SK-N-SH (cell line): ENCODE measurements at regions not wholly inside any gene's neighbourhood (a gene's known extent, or its start where the extent isn't known, plus 50 kb on each side); places are given as distances from the start of the nearest gene placed in this dataset.

Experiments
- CTCF ChIA-PET: fragments of 300-600, 350-600 bp; formaldehyde crosslinking; extraction: SDS; loops from one replicate; lab custom pipeline; 2021; lab: Yijun Ruan, JAX
- POLR2A ChIA-PET: fragments of 350-600 bp; sonication (Branson Sonifier 250); formaldehyde crosslinking; extraction: SDS; loops from one replicate; lab custom pipeline; 2020; ENCODE audit warnings: antibody characterized with exemption, inconsistent platforms; lab: Yijun Ruan, JAX
- DNase-seq: peaks from one replicate; pipeline ENCODE4 v3.0.0; 2012
- H2AFZ ChIP-seq: fragments of 200-600 bp; sonication (generic); 2 replicates; pipeline ENCODE4 v1.8.1; 2016; ENCODE audit warnings: antibody characterized with exemption, mild to moderate bottlenecking, low read depth
- H3F3A ChIP-seq: fragments of 200-600 bp; sonication (generic); replicated peaks from 2 replicates; pipeline ENCODE3; 2016; ENCODE audit warnings: antibody characterized with exemption, mild to moderate bottlenecking; ENCODE audit not compliant: insufficient read depth
- H3K27ac ChIP-seq, 2 experiments: fragments of 200-500 bp in 1 of 2; fragments of 200-600 bp in 1 of 2; sonication (Bioruptor generic) in 1 of 2; sonication (generic), shearing (Covaris generic) in 1 of 2; 2 replicates each; pipeline versions ENCODE4 v1.5.1 to v1.6.1; 2014 to 2016; ENCODE audit warnings: low read depth in 2 of 2, inconsistent platforms in 1 of 2, low read length in 1 of 2, mild to moderate bottlenecking in 1 of 2, mixed read lengths in 1 of 2
- H3K27me3 ChIP-seq: fragments of 200-600 bp; sonication (generic), shearing (Covaris generic); 2 replicates; pipeline ENCODE4 v1.6.1; 2016; ENCODE audit warnings: mixed run types; ENCODE audit not compliant: insufficient read depth
- H3K36me3 ChIP-seq, 2 experiments: fragments of 200-500 bp in 1 of 2; fragments of 200-600 bp in 1 of 2; sonication (Bioruptor generic) in 1 of 2; sonication (generic) in 1 of 2; replicated peaks in 1 of 2; 2 replicates each; pipeline versions ENCODE3 to v1.5.1; 2014 to 2016; ENCODE audit warnings: low read length in 1 of 2, mild to moderate bottlenecking in 1 of 2; ENCODE audit not compliant: insufficient read depth in 2 of 2, control insufficient read depth in 1 of 2
- H3K4me1 ChIP-seq, 2 experiments: fragments of 200-500 bp in 1 of 2; fragments of 200-600 bp in 1 of 2; sonication (Bioruptor generic) in 1 of 2; sonication (generic), shearing (Covaris generic) in 1 of 2; 2 replicates each; pipeline versions ENCODE4 v1.5.1 to v1.6.1; 2014 to 2016; ENCODE audit warnings: low read depth in 1 of 2, low read length in 1 of 2, mixed run types in 1 of 2; ENCODE audit not compliant: insufficient read depth in 2 of 2, control insufficient read depth in 1 of 2
- H3K4me2 ChIP-seq: fragments of 200-600 bp; sonication (generic), shearing (Covaris generic); 2 replicates; pipeline ENCODE4 v1.6.1; 2017; ENCODE audit warnings: mixed run types
- H3K4me3 ChIP-seq, 2 experiments: fragments of 200-500 bp in 1 of 2; fragments of 200-600 bp in 1 of 2; sonication (Bioruptor generic) in 1 of 2; sonication (generic), shearing (Covaris generic) in 1 of 2; 2 replicates each; pipeline versions ENCODE4 v1.5.1 to v1.8.1; 2014 to 2016; ENCODE audit warnings: low read depth in 2 of 2, inconsistent platforms in 1 of 2, low read length in 1 of 2, mild to moderate bottlenecking in 1 of 2, mixed read lengths in 1 of 2, moderate library complexity in 1 of 2
- H3K79me2 ChIP-seq: fragments of 200-600 bp; sonication (generic); 2 replicates; pipeline ENCODE4 v1.8.1; 2017; ENCODE audit warnings: mild to moderate bottlenecking; ENCODE audit not compliant: insufficient read depth
- H3K9ac ChIP-seq: fragments of 200-600 bp; sonication (generic); 2 replicates; pipeline ENCODE4 v1.6.1; 2017; ENCODE audit warnings: mixed run types
- H3K9me2 ChIP-seq: fragments of 200-600 bp; sonication (generic); 2 replicates; pipeline ENCODE4 v1.6.1; 2017; ENCODE audit warnings: mixed run types
- H3K9me3 ChIP-seq: fragments of 200-600 bp; sonication (generic); 2 replicates; pipeline ENCODE4 v1.6.1; 2017; ENCODE audit warnings: mixed run types, mild to moderate bottlenecking, moderate library complexity
- H4K20me1 ChIP-seq: fragments of 200-600 bp; sonication (generic); 2 replicates; pipeline ENCODE4 v1.6.1; 2017; ENCODE audit warnings: mild to moderate bottlenecking, mixed run types; ENCODE audit not compliant: insufficient read depth
- CHD2 ChIP-seq: fragments of 150-350 bp; IDR thresholded peaks from 2 replicates; pipeline ENCODE4 v1.6.1; 2018; ENCODE audit warnings: low read length; ENCODE audit not compliant: partially characterized antibody
- ELF1 ChIP-seq: IDR thresholded peaks from 2 replicates; pipeline ENCODE4 v1.4.0; 2012
- FOSL2 ChIP-seq: IDR thresholded peaks from 2 replicates; pipeline ENCODE4 v1.4.0; 2012; ENCODE audit warnings: low read depth, mild to moderate bottlenecking, moderate library complexity, borderline replicate concordance
- FOXJ3 ChIP-seq: sonication (generic); formaldehyde crosslinking; IDR thresholded peaks from 2 replicates; pipeline ENCODE4 v1.5.1; 2020; ENCODE audit warnings: mild to moderate bottlenecking, missing genetic modification reagents
- GATA2 ChIP-seq: sonication (generic); formaldehyde crosslinking; IDR thresholded peaks from 2 replicates; pipeline ENCODE4 v1.5.0; 2020; ENCODE audit warnings: mild to moderate bottlenecking, missing genetic modification reagents
- MXI1 ChIP-seq: IDR thresholded peaks from 2 replicates; pipeline ENCODE4 v1.6.1; 2012; ENCODE audit warnings: mild to moderate bottlenecking, low read depth, low read length, improper control_type of control experiment
- NFIC ChIP-seq: IDR thresholded peaks from 2 replicates; pipeline ENCODE4 v1.4.0; 2012; ENCODE audit warnings: borderline replicate concordance
- RAD21 ChIP-seq: IDR thresholded peaks from 2 replicates; pipeline ENCODE4 v1.6.1; 2012; ENCODE audit warnings: mild to moderate bottlenecking, low read length
- REST ChIP-seq: IDR thresholded peaks from 2 replicates; pipeline ENCODE4 v1.6.1; 2012; ENCODE audit warnings: mild to moderate bottlenecking, low read depth, low read length, moderate library complexity
- RFX5 ChIP-seq: IDR thresholded peaks from 2 replicates; pipeline ENCODE4 v1.6.1; 2012; ENCODE audit warnings: mild to moderate bottlenecking, improper control_type of control experiment, low read length
- RXRA ChIP-seq: IDR thresholded peaks from 2 replicates; pipeline ENCODE4 v1.4.0; 2012; ENCODE audit warnings: low read depth, mild to moderate bottlenecking, borderline replicate concordance
- SIN3A ChIP-seq: IDR thresholded peaks from 2 replicates; pipeline ENCODE4 v1.6.1; 2012; ENCODE audit warnings: low read depth, mild to moderate bottlenecking, low read length, moderate library complexity, borderline replicate concordance
- SMC3 ChIP-seq: IDR thresholded peaks from 2 replicates; pipeline ENCODE4 v1.6.1; 2012; ENCODE audit warnings: low read depth, low read length, improper control_type of control experiment
- TAF1 ChIP-seq: IDR thresholded peaks from 2 replicates; pipeline ENCODE4 v1.6.1; 2012; ENCODE audit warnings: low read depth, mild to moderate bottlenecking, low read length, moderate library complexity, borderline replicate concordance
- TCF12 ChIP-seq: IDR thresholded peaks from 2 replicates; pipeline ENCODE4 v1.4.0; 2012
- TEAD4 ChIP-seq: IDR thresholded peaks from 2 replicates; pipeline ENCODE4 v1.4.0; 2012; ENCODE audit warnings: mild to moderate bottlenecking, borderline replicate concordance; ENCODE audit not compliant: insufficient read depth
- USF1 ChIP-seq: IDR thresholded peaks from 2 replicates; pipeline ENCODE4 v1.4.0; 2012; ENCODE audit warnings: low read depth, borderline replicate concordance
- USF2 ChIP-seq: fragments of 150-350 bp; IDR thresholded peaks from 2 replicates; pipeline ENCODE4 v1.6.1; 2017; ENCODE audit warnings: antibody characterized with exemption, low read length, low read depth, borderline replicate concordance
- YY1 ChIP-seq: IDR thresholded peaks from 2 replicates; pipeline ENCODE4 v1.4.0; 2012; ENCODE audit warnings: low read depth, mild to moderate bottlenecking
- ZBTB33 ChIP-seq: IDR thresholded peaks from 2 replicates; pipeline ENCODE4 v1.4.0; 2012; ENCODE audit warnings: low read depth, borderline replicate concordance
- WGBS: methylation state at CpG from one replicate; pipeline ENCODE4 v1.1.6; 2017; ENCODE audit warnings: low lambda C conversion rate; 5-methylcytosine and 5-hydroxymethylcytosine counted together

GRCh38 chr10:61215246-61215645, 237.9 kb downstream of the TMEM26 start:
- POLR2A ChIA-PET = no interaction called here

GRCh38 chr10:61211468-61211867, 241.7 kb downstream of the TMEM26 start:
- no peaks in the 10 kb centered on the region for H3F3A ChIP-seq
- H3K4me3 ChIP-seq = no peak overlapping the region
- no peak for DNase-seq
- H3K27ac ChIP-seq = no peak overlapping the region
- no peak overlapping the region for H2AFZ ChIP-seq
- no peaks in the 10 kb centered on the region for H3K79me2 ChIP-seq
- H3K9ac ChIP-seq = no peak overlapping the region
- H3K4me1 ChIP-seq = no peaks in the 10 kb centered on the region; a peak in 1 of 4 replicates
- CTCF ChIA-PET = no interaction called here
- H3K9me3 ChIP-seq = no peaks in the 10 kb centered on the region; the same call in 1 of the 2 replicates
- no peaks in the 10 kb centered on the region for H3K36me3 ChIP-seq
- no peaks in the 10 kb centered on the region for H4K20me1 ChIP-seq
- H3K27me3 ChIP-seq = no peaks in the 10 kb centered on the region
- POLR2A ChIA-PET = no interaction called here
- no peaks in the 10 kb centered on the region; the same call in 1 of the 2 replicates for H3K9me2 ChIP-seq
- WGBS = 60% methylated on average over 2 of the region's 2 CpGs
- no peak overlapping the region for H3K4me2 ChIP-seq
- TF ChIP-seq SMC3 (no peak), GATA2 (CRISPR knock-in tag) (no peak), RXRA (no peak), NFIC (no peak), TCF12 (no peak), REST (no peak), RFX5 (no peak), TEAD4 (no peak), ZBTB33 (no peak), ELF1 (no peak), RAD21 (no peak), FOSL2 (no peak), TAF1 (no peak)

More at GRCh38 chr10:61215246-61215645, 237.9 kb downstream of the TMEM26 start:
- Histone ChIP-seq H3K27ac (no peak overlapping the region), H3K27me3 (no peaks in the 10 kb centered on the region), H3K9me3 (no peaks in the 10 kb centered on the region; the same call in 1 of the 2 replicates), H2AFZ (no peak overlapping the region), H3K9ac (no peak overlapping the region), H3K9me2 (no peaks in the 10 kb centered on the region), H4K20me1 (no peaks in the 10 kb centered on the region), H3K36me3 (no peaks in the 10 kb centered on the region), H3K4me3 (no peak overlapping the region), H3K4me2 (no peak overlapping the region), H3K79me2 (no peaks in the 10 kb centered on the region), H3K4me1 (no peaks in the 10 kb centered on the region), H3F3A (no peaks in the 10 kb centered on the region)
- 27% methylated on average over 1 of the region's 1 CpG for WGBS
- CTCF ChIA-PET = interaction anchor here (1.4 kb wide), 1 partner anchor 25 kb away, joined by 4 read pairs; no protein-coding TSS in a partner anchor
- TF ChIP-seq YY1 (no peak), RXRA (no peak), CHD2 (no peak), USF2 (no peak), FOXJ3 (no peak), SIN3A (no peak), RFX5 (no peak), TAF1 (no peak), MXI1 (no peak), USF1 (no peak)
- no peak for DNase-seq
